GF-D8 (cell line): ENCODE measurements at regions not wholly inside any gene's neighbourhood (a gene's known extent, or its start where the extent isn't known, plus 50 kb on each side); places are given as distances from the start of the nearest gene placed in this dataset.

Experiments used
- DNase-seq: peaks from one replicate; lab custom pipeline; 2025; lab: John Stamatoyannopoulos, UW

DNA sequence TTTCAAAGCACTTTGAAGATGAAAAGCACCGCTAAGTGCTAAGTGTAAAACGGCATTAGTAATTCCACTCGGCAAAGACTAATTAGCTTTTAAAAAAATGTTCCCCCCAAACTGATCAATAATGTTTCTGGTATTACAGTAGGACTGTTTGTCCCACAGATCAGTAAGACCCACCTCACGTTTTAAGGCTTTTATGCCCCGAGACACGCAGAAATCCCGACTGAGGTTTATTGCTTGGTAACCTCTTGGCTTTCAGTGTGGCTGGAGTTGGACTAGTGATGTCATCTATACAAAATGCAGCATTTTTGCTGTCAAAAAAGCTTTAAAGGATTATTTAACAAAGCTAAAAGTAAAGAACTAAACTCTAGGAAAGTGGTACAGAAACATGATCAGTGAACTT lies 414.6 kb upstream of the PSMD7 start:
- DNase-seq: no peak

DNA sequence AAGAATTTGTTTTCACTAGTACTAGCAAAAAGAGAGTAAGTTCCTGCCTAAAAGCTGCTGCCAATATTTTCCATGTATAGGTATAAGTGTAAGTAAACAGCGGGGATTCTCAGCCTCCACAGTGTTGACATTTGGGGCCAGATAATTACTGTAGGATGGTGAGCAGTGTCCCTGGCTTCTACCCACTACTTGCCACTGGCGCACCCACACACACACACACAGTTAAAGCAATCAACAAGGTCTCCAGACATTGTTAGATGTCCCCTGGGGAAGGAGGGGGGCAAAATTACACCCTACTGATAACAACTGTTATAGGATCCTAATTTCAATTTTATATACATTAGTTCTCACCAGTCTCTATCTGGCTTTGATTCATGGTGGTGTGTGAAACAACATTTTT lies 417.0 kb upstream of the PSMD7 start:
- no peak for DNase-seq

DNA sequence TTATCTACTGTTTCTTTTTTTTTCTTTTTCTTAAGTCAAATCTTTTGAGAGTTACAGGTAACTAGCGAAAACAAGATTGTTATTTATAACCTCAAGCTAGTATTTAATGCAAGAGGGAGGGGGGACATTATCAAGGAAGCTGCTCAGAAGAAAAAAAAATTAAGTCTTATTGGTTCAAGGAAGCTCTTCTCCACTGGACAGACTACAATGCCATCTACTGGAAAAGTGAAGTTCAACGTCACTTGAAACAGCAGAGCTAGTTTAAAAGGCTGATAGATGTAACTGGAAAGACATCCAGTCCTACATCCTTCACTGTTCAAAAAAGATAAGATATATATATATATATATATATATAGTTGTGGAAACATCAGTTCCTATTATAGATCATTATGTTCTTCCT lies 418.0 kb upstream of the PSMD7 start:
- peak; percentile 16 for DNase-seq

DNA sequence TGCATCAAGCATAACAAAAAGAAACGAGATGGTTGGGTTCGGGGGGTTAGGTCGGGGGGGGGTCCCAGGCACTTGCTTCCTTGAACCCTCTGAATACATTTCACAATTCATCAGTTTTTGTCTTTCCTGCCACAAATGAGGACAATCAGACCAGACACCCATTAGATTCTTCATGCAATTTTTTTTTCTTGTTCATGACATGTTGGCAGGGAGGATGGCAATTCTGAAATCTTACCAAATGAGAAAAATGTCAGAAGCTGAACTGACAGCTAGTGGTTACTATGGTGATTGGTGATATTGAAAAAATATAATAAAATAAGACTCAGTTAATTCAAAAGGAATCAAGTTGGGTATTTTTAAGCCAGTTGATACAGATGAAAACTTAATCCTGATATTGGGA lies 419.5 kb upstream of the PSMD7 start:
- DNase-seq: no peak

DNA sequence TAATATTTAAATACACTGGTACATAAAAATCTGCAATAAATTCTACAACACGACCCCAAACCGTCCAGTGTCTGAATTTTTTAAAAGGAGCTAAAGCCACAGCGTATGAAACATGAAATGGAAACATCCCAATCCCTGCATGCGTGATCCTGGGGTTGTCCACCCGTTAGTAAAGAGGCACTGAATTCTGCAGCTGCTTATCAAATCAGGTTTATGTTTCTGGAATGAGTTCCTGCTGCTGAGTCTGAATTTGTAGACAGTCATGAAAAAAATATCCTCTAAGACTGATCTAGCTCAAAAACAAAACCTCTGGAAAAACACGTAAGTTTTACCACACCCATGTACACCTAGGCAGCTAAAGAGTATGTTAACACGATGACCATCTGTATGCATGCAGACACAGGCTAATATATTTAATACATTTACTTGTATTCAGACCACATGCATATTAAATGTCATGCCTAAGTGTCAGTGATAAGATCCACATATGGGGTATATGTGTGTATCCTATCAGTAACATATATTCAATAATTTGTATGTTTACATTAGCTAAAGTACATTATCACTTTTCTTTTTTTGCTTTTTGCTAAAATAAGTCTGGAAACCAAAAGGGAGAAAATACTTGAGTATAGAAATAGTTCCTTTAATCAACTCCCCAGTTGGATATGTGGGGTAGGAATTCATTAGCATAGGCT lies 420.5 kb upstream of the PSMD7 start:
- DNase-seq: no peak

DNA sequence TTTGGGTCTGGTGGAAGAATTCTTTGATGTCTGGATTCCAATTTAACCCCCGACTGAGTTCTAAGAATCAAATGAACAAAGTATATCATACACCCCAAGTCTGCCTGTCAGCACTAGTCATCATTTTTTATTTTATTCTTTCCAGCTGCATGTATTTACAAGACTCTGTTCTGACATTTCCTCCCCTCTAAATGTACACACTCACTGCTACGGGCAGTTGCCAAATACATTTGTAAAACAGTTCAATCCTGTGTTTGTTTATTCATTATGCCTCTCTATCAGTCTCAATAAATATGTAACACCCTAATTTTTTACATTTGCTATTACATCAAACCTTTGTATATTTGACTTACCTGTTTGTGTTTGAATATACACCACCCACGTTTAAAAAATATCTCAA lies 422.3 kb upstream of the PSMD7 start:
- no peak for DNase-seq

DNA sequence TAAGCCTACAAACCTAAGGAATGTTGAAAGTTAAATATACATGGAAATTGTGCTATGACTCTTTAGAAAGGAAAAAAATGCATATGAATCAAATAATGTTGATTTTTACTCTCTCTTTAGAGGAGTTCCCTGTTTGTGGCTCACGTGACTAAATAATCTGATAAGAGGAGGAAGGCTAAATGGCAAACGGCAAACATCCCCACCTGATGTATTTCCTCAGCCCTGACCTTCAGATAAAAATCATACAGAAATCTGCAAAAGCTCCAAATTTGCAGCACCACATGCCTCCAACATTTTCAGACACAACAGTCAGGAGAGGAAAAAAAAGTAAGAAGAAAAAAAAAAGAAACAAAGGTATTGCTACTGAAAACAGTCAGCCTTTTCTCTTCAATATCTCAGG lies 423.0 kb upstream of the PSMD7 start:
- DNase-seq: no peak

DNA sequence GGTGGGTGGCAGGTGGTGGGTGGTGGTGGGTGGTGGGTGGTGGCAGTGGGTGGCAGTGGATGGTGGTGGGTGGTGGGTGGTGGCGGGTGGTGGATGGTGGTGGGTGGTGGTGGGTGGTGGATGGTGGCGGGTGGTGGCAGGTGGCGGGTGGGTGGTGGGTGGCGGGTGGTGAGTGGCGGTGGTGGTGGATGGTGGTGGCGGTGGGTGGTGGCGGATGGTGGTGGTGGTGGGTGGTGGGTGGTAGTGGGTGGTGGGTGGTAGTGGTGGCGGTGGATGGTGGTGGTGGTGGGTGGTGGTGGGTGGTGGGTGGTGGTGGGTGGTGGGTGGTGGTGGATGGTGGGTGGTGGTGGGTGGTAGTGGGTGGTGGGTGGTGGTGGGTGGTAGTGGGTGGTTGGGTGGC lies 423.8 kb upstream of the PSMD7 start:
- DNase-seq: no peak

DNA sequence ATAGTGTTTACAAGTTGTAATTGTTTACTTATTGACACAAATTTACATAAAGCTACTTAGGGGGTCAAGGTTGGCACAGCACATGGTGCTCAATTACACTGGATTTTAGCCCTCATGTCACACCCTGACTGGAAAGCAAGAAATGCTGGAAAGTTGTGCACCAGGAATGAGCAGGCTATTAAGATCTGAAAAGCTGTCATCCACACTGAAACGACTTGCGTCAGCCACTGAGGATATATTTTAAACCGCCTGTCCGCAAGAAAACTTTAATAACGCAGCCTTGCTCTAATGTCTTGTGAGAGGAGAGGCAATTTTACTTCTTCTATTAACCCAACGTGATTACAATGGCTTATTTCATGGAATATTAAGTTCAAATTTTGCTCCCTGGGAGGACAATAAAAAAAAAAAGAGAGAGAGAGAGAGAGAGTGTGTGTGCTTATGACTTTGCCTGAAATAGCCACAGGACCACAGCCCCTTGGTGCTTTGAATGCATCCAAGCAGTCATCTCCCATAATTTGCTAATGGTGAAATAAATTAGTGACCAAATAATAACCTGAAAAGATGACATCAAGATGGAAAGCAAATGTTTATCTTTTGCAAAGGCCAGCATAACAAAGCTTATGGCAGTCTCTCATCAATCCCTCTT lies 425.4 kb upstream of the PSMD7 start:
- DNase-seq: no peak

DNA sequence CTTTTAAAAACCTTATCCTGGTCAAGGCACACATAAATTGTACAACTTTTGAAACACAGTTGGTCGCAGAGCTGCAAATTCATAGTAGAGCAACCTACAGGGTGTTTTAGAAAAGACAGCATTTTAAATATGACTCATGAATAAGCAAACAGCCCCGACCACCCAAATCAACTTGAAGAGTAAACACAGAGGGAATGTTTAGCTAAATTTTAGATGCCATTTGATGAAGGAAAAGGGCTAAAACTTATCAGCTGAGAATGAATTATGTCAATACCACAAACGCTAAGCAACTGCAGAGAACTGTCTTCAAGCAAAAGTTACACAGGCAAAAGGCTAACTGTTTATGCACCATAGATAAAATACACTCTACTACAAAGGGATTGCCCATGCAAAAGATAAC lies 427.5 kb upstream of the PSMD7 start:
- DNase-seq: no peak

DNA sequence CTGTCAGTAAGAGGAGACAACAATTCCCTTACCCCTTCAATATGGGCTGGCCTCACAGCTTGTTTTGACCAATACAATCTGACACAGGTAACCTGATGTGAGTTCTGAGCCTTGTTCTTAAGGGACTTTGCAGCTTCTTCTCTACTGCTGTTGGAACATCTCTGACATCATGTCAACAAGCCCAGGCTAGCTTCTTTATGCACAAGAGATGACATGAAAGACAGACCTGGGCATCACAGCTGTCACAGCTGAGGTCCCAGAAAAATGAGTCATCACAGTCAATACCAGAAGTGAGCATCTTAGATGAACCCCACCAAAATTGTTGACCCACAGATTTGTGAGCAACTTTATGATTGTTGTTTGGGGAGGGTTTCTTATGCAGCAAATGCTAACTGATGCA lies 431.7 kb upstream of the PSMD7 start:
- no peak for DNase-seq

DNA sequence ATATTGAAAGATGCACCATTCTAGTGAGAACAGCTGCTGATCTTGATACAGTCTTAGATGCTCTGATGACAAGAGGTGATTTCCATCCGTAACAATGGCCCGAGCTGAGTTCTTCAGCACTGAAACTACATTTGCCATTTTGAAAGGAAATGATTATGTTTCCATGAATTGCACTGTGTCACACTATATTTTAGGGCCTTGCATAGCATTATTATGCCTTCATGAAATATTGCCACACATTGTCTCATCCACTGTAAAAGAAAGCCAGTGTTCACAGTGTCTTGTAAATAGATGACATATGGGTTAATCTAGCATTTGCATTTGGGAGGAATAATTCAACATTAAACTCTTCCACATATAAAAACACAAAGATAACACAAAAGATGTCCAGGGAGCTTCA lies 438.3 kb upstream of the PSMD7 start:
- DNase-seq: no peak

DNA sequence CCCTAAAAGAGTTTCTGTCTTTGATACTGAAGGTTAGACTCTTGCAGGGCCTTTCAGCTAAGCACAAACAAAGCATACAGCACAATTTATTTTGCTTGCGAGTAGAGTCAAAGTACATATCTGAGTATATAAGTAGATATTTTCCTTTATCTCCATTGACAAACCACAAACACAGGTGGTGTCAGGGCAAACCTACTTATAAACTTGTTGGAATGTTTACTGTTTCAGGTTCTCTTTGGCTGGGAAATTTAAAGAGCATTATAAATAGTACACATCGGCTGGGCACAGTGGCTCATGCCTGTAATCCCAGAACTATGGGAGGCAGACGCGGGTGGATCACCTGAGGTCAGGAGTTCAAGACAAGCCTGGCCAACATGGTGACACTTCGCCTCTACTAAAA lies 442.6 kb upstream of the PSMD7 start:
- no peak for DNase-seq

DNA sequence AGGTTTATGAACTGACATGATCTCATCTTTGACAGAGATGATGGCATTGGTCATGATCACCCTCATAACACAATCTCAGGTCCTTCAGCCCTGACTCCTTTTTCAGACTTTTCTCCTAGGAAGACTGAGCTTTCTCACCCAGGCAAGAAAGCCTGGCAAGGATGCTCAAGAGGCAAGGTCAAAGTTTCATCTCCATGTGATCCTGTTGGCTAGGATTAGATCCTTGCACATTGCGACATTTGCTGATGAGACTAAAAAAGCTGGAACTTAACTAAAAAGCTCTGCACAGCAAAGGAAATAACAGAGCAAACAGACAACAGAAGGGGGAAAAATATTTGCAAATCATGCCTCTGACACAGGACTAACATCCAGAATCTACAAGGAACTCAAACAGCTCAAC lies 444.1 kb upstream of the PSMD7 start:
- no peak for DNase-seq

DNA sequence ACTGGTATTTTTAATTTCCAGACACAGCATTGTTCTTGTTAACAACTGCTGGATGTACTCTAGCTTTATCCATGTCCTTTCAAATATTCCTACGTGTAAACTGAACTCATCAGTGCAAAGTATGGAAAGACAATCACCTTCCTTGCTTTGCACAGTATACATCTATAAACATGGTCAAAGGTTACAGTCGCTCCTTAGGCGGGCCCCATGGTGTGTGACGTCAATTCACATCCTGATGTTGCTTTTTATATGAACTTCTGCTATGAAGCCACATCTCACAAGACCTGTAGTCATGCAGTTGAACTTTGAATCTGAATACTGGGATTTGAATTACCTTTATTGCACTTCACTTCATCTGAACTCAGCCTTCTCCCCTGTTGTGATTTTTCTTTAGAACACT lies 447.6 kb upstream of the PSMD7 start:
- no peak for DNase-seq

DNA sequence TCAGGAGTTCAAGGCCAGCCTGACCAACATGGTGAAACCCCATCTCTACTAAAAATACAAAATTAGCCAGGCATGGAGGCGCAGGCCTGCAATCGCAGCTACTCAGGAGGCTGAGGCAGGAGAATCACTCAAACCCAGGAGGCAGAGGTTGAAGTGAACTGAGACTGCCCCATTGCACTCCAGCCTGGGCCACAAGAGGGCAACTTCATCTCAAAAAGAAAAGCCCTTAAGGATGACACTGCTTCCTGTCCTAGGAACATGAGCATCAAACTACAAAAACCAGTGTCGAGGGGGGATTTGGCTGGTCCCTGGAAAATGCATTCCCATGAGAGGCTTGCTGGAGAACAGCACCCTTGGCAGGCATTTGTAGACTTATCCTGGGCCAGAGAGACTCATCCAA lies 449.5 kb upstream of the PSMD7 start:
- DNase-seq: no peak

DNA sequence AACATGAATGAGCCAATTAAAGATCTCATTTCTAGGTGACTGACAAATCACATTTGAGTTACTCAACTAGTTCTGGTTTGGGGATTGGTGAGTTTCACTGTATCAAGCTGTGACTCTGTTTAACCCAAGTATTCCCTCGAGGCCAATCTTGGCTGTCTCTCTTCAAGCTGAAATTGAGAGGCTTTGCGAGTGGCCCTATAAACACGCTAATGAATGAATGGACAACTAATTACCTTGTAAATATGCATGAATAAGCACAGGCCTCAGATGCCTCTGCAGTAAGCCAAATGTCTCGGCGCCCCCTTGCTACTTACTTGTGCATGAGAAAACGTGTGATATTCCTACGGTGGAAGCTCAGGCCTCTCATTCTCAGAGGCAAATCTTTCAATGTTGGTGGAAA lies 450.3 kb upstream of the PSMD7 start:
- DNase-seq: no peak

DNA sequence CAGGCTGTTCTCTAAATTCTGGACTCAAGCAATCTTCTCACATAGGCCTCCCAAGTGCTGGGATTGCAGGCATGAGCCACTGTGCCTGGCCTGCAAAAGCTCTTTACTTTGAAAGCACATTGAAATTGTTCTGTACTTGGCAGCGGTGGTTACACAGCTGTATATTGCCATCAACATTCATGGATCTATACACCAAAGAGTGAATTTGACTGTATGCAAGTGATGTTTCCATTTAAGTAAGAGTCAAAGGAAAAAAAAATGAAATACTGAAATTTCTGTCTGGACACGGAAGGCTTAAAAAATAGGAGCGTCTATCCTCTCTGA lies 450.6 kb upstream of the PSMD7 start:
- no peak for DNase-seq

DNA sequence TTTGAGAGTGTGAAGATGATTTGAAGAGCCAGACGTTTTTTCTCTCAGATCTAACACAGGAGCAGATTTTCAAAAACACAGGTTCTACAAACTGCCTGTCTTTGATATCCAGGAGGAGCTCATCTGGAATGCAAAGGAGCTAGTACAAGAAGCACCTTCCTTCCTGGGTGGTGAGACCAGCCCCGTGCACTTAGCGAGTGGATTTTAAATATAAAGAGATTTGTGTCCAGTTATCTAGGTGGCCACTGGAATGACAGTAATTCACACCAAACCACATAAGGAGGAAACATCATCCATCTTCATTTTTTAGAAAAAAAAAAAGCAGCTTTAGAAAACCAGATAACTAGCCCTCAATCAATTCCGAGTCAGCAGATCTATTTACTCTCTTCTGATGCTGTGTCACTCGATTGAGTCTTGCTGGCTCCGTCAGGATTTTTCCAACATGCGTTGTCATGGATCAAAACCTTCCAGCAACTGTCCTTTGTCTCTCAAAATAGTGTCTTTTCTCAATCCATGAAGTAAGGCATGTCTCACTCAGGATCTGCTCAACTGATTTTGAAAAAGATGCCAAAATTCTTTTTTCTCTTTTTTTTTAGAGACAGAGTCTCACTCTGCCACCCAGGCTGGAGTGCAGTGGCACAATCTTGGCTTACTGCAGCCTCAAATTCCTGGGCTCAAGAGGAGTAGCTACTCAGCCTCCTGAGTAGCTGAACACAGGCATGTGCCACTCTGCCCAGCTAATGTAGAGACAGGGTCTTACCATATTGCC lies 451.2 kb upstream of the PSMD7 start:
- no peak for DNase-seq

DNA sequence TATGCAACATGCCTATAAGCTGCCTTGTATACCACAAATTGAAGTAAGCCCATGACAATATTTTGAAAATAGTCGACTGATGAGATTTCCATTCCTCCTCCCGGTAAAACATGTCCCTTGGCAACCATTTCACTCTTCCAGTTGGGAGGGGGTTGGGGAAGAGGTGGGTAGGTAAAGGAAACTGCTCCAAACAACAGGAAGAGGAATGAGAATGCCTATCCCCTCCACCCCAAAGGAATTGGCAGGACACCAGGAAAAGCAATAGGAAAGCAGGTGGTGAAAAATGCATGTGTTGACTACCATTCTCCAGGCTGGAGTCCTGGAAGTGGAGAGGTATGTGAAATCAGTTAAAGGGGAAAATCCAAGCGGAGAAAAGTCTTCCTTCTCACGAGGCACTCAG lies 455.9 kb upstream of the PSMD7 start:
- no peak for DNase-seq

DNA sequence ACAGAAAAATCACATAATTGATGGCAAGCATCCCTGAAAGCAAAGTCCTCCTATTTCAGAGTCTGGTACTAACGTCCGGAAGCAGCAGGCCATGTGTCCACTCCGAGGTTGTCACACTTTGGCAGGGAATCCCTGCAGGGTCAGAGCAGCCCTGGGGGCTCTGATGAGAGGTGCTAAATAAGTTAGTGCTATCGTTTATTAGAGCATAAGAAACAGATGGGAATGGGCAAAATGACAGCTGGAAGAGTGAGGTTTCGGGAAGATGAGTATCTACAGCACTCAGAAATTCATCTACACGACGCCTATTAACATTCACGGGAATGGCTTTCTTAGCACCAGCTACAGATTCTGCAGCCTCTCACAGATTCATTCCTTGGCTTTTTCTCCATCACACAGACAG lies 465.4 kb upstream of the PSMD7 start:
- DNase-seq: no peak

DNA sequence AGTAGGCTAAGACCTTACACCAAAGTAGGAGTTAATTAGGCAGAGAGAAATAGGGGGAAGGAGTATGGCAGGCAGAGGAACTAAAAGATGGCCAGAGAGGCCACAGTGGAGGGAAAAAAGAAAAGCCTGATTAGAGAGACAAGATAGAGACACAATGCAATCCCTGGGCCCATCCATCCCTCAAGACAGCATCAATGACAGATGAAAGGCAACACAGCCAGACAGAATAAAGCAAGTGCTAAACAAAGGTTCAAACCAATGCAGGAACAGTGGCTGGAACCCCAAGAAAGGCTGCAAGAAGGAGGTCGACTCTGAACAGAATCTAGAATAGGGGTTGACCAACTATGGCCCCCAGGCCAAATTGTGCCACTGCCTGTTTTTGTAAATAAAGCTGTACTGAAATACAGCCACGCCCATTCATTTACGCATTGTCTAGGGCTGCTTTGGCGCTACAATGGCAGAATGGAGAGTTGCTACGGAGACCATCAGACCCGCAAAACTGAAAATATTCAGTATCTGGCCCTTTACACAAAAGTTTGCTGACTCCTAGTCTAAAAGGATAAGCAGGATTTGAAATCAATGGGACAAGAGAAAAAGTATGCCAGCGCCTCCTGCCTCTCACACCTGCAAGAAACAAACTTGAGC lies 473.3 kb upstream of the PSMD7 start:
- no peak for DNase-seq
